Astrocyte (in vitro differentiated cells and primary cell): ENCODE measurements at regions not wholly inside any gene's neighbourhood (a gene's known extent, or its start where the extent isn't known, plus 50 kb on each side); places are given as distances from the start of the nearest gene placed in this dataset.
"Not testable (repeated sequence)": the region's sequence is repeated elsewhere in the genome, so short reads cannot be mapped to it uniquely, and the experiment has no call there.

ENCODE experiments used
- EZH2 ChIP-seq: IDR thresholded peaks from 2 replicates; pipeline ENCODE4 v1.6.1; 2012; ENCODE audit warnings: mild to moderate bottlenecking, low read length, inconsistent platforms; ENCODE audit not compliant: insufficient read depth
- TF ChIP-seq, protein P1 (sequence below): IDR thresholded peaks from 2 replicates; pipeline ENCODE4 v1.5.1; 2011; ENCODE audit warnings: low read depth, mild to moderate bottlenecking, inconsistent platforms, low read length, moderate library complexity; ENCODE audit not compliant: insufficient read depth

DNA sequence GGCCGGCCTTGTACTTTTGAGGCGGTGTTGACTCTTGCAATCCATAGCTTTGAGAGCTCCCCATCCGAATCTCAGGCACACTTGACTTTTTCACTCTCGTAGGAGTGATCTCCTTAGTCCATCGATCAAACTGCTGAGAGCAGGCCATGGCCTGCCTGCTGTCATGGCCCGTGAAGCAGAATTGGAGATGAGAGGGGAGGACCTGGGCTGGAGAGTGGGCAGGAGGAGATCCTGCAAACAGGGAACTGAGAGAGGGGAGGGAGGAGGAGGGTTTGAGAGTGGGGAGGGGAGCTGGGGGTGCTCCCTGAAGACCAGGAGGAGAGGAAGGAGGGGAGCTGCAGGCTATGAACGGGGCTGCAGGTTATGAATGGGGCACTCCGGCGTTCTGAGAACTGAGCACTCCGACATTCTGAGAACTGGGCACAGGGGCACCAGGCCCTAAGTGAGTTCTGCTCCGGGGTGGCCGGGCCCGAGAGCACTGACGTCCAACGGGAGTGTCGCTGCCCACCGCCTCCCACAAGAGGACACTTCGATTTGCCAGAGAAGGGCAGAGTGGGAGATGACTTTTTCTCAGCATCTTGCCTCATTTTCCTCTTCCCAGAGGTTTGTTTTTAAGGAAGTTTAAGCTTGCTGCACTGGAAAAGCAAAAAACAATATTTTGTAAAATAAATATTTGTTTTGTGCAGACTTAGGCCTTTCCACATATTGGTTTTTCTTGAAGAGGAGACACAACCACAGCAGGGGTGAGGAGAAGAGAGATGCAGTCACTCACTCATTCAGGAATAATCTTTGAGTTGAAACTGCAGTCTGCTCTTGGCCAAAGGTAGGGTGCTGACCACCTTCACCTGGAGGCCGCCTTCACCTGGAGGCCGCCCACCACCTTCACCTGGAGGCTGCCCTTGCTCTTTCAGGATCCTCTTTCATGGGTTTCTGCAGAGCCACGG is 194.2 kb downstream of the NPIPB11 start:
- not testable (repeated sequence) for TF ChIP-seq EZH2
- TF ChIP-seq, protein P1, sequence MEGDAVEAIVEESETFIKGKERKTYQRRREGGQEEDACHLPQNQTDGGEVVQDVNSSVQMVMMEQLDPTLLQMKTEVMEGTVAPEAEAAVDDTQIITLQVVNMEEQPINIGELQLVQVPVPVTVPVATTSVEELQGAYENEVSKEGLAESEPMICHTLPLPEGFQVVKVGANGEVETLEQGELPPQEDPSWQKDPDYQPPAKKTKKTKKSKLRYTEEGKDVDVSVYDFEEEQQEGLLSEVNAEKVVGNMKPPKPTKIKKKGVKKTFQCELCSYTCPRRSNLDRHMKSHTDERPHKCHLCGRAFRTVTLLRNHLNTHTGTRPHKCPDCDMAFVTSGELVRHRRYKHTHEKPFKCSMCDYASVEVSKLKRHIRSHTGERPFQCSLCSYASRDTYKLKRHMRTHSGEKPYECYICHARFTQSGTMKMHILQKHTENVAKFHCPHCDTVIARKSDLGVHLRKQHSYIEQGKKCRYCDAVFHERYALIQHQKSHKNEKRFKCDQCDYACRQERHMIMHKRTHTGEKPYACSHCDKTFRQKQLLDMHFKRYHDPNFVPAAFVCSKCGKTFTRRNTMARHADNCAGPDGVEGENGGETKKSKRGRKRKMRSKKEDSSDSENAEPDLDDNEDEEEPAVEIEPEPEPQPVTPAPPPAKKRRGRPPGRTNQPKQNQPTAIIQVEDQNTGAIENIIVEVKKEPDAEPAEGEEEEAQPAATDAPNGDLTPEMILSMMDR, result not testable (repeated sequence)
